ENCODE measurements at regions not wholly inside any gene's neighbourhood (a gene's known extent, or its start where the extent isn't known, plus 50 kb on each side); places are given as distances from the start of the nearest gene placed in this dataset.

DNA sequence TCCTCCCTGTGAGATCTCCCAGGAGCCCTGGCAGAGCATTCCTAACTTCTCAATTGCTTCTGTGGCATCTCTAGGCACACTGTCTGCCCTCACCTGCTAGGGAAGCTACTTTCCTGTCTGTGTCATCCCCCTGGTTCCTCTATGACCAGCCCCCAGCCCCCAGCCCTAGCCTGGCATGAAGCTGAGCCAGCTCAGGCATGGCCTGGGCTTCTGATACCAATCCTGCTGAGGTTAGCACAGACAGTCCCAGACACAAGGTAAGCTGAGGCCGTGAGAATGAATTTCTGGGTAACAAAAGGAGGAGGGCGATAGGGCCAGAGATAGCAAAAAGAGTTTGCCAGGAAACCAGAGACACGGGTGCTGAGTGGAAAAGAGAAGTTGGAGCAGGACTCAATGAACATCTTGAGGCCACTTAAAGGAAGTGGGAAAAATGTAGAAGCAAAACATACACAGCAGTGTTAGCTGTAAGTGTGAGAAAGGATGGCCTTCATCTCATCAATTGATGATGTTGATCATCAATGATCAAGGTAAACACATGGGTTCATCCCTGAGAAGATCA lies 87.6 kb upstream of the PICALM start:
- Mint-ChIP-seq H3K4me3 (no peak overlapping the region), H3K27me3 (ENCODE audit: low read depth) (no peaks in the 10 kb centered on the region), H3K36me3 (ENCODE audit: low read depth) (no peaks in the 10 kb centered on the region), H3K9me3 (no peaks in the 10 kb centered on the region), H3K4me1 (peaks cover 13% of the 10 kb centered on the region), H3K27ac (ENCODE audit: unreplicated experiment) (no peak overlapping the region)
- DNase-seq (ENCODE audit: low read depth, low spot score) = no peak
- TF ChIP-seq, protein P1, sequence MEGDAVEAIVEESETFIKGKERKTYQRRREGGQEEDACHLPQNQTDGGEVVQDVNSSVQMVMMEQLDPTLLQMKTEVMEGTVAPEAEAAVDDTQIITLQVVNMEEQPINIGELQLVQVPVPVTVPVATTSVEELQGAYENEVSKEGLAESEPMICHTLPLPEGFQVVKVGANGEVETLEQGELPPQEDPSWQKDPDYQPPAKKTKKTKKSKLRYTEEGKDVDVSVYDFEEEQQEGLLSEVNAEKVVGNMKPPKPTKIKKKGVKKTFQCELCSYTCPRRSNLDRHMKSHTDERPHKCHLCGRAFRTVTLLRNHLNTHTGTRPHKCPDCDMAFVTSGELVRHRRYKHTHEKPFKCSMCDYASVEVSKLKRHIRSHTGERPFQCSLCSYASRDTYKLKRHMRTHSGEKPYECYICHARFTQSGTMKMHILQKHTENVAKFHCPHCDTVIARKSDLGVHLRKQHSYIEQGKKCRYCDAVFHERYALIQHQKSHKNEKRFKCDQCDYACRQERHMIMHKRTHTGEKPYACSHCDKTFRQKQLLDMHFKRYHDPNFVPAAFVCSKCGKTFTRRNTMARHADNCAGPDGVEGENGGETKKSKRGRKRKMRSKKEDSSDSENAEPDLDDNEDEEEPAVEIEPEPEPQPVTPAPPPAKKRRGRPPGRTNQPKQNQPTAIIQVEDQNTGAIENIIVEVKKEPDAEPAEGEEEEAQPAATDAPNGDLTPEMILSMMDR (conservative IDR thresholded peaks at IDR 0.05) = no peak

DNA sequence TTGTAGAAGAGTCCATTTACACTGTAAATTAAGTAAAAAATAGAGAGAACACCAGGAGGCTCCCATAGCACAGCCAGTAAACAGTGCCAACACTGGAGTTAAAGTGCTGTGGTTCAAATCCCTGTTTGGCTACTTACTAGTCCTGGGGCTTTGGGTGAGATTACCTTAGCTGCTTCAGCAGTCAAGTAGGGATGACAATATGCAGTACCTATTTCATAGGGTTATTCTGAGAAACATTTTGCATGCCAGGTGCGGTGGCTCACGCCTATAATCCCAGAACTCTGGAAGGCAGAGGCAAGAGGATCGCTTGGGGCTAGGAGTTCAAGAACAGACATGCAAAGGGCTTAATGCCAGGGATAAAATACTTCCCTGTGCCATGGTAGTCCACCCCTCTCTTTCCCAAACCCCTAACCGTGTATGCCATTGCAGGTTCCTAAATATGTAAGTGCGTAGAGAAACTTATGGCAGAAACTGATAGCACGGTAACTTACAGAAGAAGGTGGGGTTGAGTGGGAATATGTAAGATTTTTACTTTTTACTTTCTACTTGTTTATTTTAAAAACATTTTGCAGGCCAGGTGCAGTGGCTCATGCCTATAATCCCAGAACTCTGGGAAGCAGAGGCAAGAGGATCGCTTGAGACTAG lies 86.4 kb upstream of the PICALM start:
- DNase-seq (ENCODE audit: low read depth, low spot score) = no peak
- no peaks in the 10 kb centered on the region for H3K27me3 Mint-ChIP-seq (ENCODE audit: low read depth)
- no peaks in the 10 kb centered on the region for H3K9me3 Mint-ChIP-seq
- TF ChIP-seq, protein P1 (conservative IDR thresholded peaks at IDR 0.05) = no peak
- no peak overlapping the region for H3K27ac Mint-ChIP-seq (ENCODE audit: unreplicated experiment)
- no peaks in the 10 kb centered on the region for H3K36me3 Mint-ChIP-seq (ENCODE audit: low read depth)
- peaks cover 15% of the 10 kb centered on the region for H3K4me1 Mint-ChIP-seq
- H3K4me3 Mint-ChIP-seq = no peak overlapping the region

DNA sequence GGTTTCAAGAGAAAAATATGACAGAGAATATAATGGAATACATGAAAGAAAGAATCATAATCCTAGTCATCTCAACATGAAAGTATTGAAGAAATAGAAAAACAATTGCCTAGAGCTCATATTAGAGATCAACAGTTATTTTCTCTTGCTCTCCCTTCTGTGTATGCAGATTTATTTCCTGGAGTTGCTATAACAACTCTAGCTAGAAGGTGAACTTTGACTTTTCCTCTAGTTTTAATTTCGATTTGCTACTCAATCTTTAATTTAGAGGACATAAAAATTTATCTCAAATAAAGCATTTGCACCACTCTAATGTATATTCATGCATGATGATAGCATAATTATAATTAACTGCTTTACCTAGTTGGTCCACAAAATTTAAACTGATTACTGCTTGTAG lies 84.6 kb upstream of the PICALM start:
- Mint-ChIP-seq H3K4me3 (no peak overlapping the region), H3K27ac (ENCODE audit: unreplicated experiment) (no peak overlapping the region), H3K4me1 (peaks cover 19% of the 10 kb centered on the region), H3K27me3 (ENCODE audit: low read depth) (no peaks in the 10 kb centered on the region), H3K9me3 (no peaks in the 10 kb centered on the region), H3K36me3 (ENCODE audit: low read depth) (no peaks in the 10 kb centered on the region)
- no peak for DNase-seq (ENCODE audit: low read depth, low spot score)
- TF ChIP-seq, protein P1 (conservative IDR thresholded peaks at IDR 0.05) = no peak

DNA sequence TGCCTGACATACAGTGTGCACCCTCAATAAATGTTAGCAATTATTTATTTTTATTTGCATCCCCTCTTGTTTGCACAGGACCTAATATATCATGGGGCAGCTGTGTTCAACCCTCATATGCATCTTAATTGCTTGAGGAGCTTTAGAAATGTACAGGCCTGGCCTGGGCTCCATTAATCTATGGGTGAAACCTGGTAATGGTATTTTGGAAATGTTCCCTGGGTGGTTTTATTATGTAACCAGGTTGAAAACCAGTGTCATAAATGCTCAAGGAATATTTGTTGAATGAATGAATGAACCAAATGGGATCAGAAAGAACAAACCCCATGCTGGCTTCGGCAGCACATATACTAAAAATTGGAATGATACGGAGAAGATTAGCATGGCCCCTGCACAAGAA lies 84.0 kb upstream of the PICALM start:
- Mint-ChIP-seq H3K9me3 (no peaks in the 10 kb centered on the region), H3K4me3 (no peak overlapping the region), H3K36me3 (ENCODE audit: low read depth) (no peaks in the 10 kb centered on the region), H3K4me1 (peaks cover 23% of the 10 kb centered on the region), H3K27me3 (ENCODE audit: low read depth) (no peaks in the 10 kb centered on the region), H3K27ac (ENCODE audit: unreplicated experiment) (no peak overlapping the region)
- no peak for DNase-seq (ENCODE audit: low read depth, low spot score)
- TF ChIP-seq, protein P1 (conservative IDR thresholded peaks at IDR 0.05) = no peak

DNA sequence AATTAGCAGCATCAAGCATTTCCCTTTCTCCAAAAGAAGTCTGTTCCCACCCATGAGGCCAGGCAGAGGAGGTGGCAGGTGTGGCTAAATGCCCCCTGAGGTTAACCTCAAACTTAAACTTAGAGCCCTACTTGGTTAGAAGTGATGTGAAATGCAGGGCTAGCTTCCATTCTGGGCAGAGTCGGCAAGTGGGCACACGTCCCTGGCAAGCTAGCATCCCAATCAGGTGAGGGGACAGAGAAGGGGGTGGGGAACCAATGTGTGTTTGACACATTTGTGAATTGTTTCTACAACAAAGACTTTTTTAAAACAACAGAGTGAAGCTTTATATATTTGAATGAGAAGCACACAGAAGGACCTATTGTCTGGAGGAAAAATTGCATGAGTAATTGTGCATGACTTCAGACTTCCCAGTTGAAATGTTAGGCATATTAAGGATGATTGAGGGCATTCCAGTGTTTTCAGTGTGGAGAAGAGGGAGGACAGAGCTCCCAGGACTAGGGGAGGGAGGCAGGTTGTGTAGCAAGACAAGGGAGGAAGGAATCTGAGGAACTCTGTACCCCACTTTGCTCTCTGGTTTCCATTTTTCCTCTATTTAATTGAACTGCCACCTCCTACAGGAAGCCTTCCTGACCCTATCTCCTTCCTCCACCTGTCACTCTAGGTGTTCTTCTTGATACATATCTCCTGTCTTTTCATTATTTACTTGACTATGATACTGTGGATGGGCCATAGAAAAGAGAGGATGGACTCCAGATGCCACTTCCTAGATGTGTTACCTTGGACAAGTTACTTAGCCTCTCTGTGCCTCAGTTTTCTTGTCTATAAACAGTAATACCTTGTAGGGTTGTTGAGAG lies 83.3 kb upstream of the PICALM start:
- H3K9me3 Mint-ChIP-seq = no peaks in the 10 kb centered on the region

More for the DNA sequence above, 83.3 kb upstream of the PICALM start:
- no peaks in the 10 kb centered on the region for H3K27me3 Mint-ChIP-seq (ENCODE audit: low read depth)
- no peak overlapping the region for H3K4me3 Mint-ChIP-seq
- peaks cover 23% of the 10 kb centered on the region for H3K4me1 Mint-ChIP-seq
- H3K36me3 Mint-ChIP-seq (ENCODE audit: low read depth) = no peaks in the 10 kb centered on the region
- H3K27ac Mint-ChIP-seq (ENCODE audit: unreplicated experiment) = no peak overlapping the region
- no peak for DNase-seq (ENCODE audit: low read depth, low spot score)
- TF ChIP-seq, protein P1 (conservative IDR thresholded peaks at IDR 0.05) = no peak
